Upper lobe of left lung (tissue), 4 donors: ENCODE measurements at regions not wholly inside any gene's neighbourhood (a gene's known extent, or its start where the extent isn't known, plus 50 kb on each side); places are given as distances from the start of the nearest gene placed in this dataset.

Experiments
- CTCF ChIP-seq, 6 experiments: fragments of 450-650 bp in 4 of 6; fragments of 200-600 bp in 2 of 6; sonication (generic) in 2 of 6; IDR thresholded peaks; one replicate each; pipeline ENCODE4 v1.5.1; 2016 to 2019; ENCODE audit warnings: antibody characterized with exemption in 6 of 6
- POLR2AphosphoS5 ChIP-seq, 2 donors: sonication (generic); formaldehyde crosslinking; IDR thresholded peaks; one replicate each; pipeline ENCODE4 v1.5.1; 2017; ENCODE audit warnings: antibody characterized with exemption in 2 of 2

- no peak for TF ChIP-seq POLR2AphosphoS5 (IDR thresholded peaks at IDR 0.05)
- TF ChIP-seq CTCF (IDR thresholded peaks at IDR 0.05), result no peak
These were observed 234.2 kb upstream of the UMPS start for GRCh38 chr3:124496061-124496460.
